HEK293T (cell line): ENCODE measurements at regions not wholly inside any gene's neighbourhood (a gene's known extent, or its start where the extent isn't known, plus 50 kb on each side); places are given as distances from the start of the nearest gene placed in this dataset.
"Not testable (repeated sequence)": the region's sequence is repeated elsewhere in the genome, so short reads cannot be mapped to it uniquely, and the experiment has no call there.

Experiments
- CTCF ChIA-PET: fragments of 350-600 bp; formaldehyde crosslinking; extraction: SDS; loops from one replicate; lab custom pipeline; 2021; ENCODE audit warnings: antibody characterized with exemption, inconsistent platforms; lab: Yijun Ruan, JAX
- POLR2A ChIA-PET: fragments of 350-600 bp; formaldehyde crosslinking; extraction: SDS; loops from one replicate; lab custom pipeline; 2020; ENCODE audit warnings: antibody characterized with exemption, inconsistent platforms; lab: Yijun Ruan, JAX
- DNase-seq: peaks from one replicate; pipeline ENCODE4 v3.0.0; 2012; ENCODE audit warnings: mixed read lengths; ENCODE audit errors: extremely low spot score
- ARNT ChIP-seq: fragments of 450-650 bp; IDR thresholded peaks from 2 replicates; pipeline ENCODE4 v1.6.1; 2017; ENCODE audit warnings: mild to moderate bottlenecking
- BHLHE40 ChIP-seq: fragments of 450-650 bp; IDR thresholded peaks from 2 replicates; pipeline ENCODE4 v1.6.1; 2016; ENCODE audit warnings: mild to moderate bottlenecking, moderate library complexity, borderline replicate concordance
- CTBP1 ChIP-seq: fragments of 450-650 bp; IDR thresholded peaks from 2 replicates; pipeline ENCODE4 v1.6.1; 2016; ENCODE audit warnings: borderline replicate concordance
- ELF4 ChIP-seq: fragments of 450-650 bp; IDR thresholded peaks from 2 replicates; pipeline ENCODE4 v1.6.1; 2017; ENCODE audit warnings: antibody characterized with exemption
- FOXA1 ChIP-seq: fragments of 450-650 bp; IDR thresholded peaks from 2 replicates; pipeline ENCODE4 v1.6.1; 2016; ENCODE audit warnings: mild to moderate bottlenecking
- FOXK2 ChIP-seq: fragments of 450-650 bp; IDR thresholded peaks from 2 replicates; pipeline ENCODE4 v1.6.1; 2016; ENCODE audit warnings: mild to moderate bottlenecking
- FOXM1 ChIP-seq: fragments of 450-650 bp; IDR thresholded peaks from 2 replicates; pipeline ENCODE4 v1.6.1; 2017; ENCODE audit warnings: mild to moderate bottlenecking, borderline replicate concordance
- HDGF ChIP-seq: fragments of 450-650 bp; IDR thresholded peaks from 2 replicates; pipeline ENCODE4 v1.6.1; 2017; ENCODE audit warnings: antibody characterized with exemption, borderline replicate concordance
- L3MBTL2 ChIP-seq: fragments of 450-650 bp; conservative IDR thresholded peaks from 2 replicates; pipeline ENCODE4 v1.6.1; 2016; ENCODE audit warnings: mild to moderate bottlenecking
- LEF1 ChIP-seq: fragments of 450-650 bp; IDR thresholded peaks from 2 replicates; pipeline ENCODE4 v1.6.1; 2017; ENCODE audit warnings: mild to moderate bottlenecking, borderline replicate concordance
- NFRKB ChIP-seq: fragments of 450-650 bp; IDR thresholded peaks from 2 replicates; pipeline ENCODE4 v1.6.1; 2016; ENCODE audit warnings: mild to moderate bottlenecking, moderate library complexity
- SP1 ChIP-seq: fragments of 450-650 bp; IDR thresholded peaks from 2 replicates; pipeline ENCODE4 v1.6.1; 2017
- SUZ12 ChIP-seq: fragments of 450-650 bp; IDR thresholded peaks from 2 replicates; pipeline ENCODE4 v1.6.1; 2016; ENCODE audit warnings: mild to moderate bottlenecking
- TARDBP ChIP-seq: fragments of 450-650 bp; IDR thresholded peaks from 2 replicates; pipeline ENCODE4 v1.6.1; 2016
- ZNF384 ChIP-seq: fragments of 450-650 bp; IDR thresholded peaks from 2 replicates; pipeline ENCODE4 v1.6.1; 2016
- TF ChIP-seq, protein P1 (sequence below): fragments of 450-650 bp; IDR thresholded peaks from 2 replicates; pipeline ENCODE4 v1.6.1; 2016

DNA sequence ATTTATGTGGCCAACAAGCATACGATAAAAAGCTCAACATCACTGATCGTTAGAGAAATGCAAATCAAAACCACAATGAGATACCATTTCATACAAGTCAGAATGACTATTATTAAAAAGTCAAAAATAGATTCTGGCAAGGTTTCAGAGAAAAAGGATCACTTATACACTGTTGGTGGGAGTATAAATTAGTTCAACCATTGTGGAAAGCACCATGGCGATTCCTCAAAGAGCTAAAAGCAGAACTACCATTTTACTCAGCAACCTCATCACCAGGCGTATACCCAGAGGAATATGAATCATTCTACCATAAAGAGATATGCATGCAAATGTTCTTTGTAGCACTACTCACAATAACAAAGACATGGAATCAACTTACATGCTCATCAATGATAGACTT is 478.7 kb upstream of the GALNTL6 start:
- CTCF ChIA-PET, result no interaction called here
- POLR2A ChIA-PET, result no interaction called here

GRCh38 chr4:171308661-171309060 is 504.5 kb upstream of the GALNTL6 start:
- no peak for DNase-seq
- CTCF ChIA-PET, result no interaction called here
- TF ChIP-seq BHLHE40 (no peak), HDGF (no peak), FOXK2 (no peak), FOXA1 (no peak), NFRKB (no peak), L3MBTL2 (no peak), ARNT (no peak), LEF1 (no peak), SP1 (no peak), TARDBP (no peak), ELF4 (no peak), FOXM1 (no peak), CTBP1 (no peak), SUZ12 (no peak), ZNF384 (no peak)
- TF ChIP-seq, protein P1, sequence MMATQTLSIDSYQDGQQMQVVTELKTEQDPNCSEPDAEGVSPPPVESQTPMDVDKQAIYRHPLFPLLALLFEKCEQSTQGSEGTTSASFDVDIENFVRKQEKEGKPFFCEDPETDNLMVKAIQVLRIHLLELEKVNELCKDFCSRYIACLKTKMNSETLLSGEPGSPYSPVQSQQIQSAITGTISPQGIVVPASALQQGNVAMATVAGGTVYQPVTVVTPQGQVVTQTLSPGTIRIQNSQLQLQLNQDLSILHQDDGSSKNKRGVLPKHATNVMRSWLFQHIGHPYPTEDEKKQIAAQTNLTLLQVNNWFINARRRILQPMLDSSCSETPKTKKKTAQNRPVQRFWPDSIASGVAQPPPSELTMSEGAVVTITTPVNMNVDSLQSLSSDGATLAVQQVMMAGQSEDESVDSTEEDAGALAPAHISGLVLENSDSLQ, result no peak
- POLR2A ChIA-PET, result no interaction called here

More for the DNA sequence above, 478.7 kb upstream of the GALNTL6 start:
- DNase-seq, result no peak
- no peak for TF ChIP-seq ZNF384
- no peak for TF ChIP-seq LEF1
- TF ChIP-seq FOXA1, result no peak
- no peak for TF ChIP-seq NFRKB
- TF ChIP-seq CTBP1, result no peak
- no peak for TF ChIP-seq ARNT

DNA sequence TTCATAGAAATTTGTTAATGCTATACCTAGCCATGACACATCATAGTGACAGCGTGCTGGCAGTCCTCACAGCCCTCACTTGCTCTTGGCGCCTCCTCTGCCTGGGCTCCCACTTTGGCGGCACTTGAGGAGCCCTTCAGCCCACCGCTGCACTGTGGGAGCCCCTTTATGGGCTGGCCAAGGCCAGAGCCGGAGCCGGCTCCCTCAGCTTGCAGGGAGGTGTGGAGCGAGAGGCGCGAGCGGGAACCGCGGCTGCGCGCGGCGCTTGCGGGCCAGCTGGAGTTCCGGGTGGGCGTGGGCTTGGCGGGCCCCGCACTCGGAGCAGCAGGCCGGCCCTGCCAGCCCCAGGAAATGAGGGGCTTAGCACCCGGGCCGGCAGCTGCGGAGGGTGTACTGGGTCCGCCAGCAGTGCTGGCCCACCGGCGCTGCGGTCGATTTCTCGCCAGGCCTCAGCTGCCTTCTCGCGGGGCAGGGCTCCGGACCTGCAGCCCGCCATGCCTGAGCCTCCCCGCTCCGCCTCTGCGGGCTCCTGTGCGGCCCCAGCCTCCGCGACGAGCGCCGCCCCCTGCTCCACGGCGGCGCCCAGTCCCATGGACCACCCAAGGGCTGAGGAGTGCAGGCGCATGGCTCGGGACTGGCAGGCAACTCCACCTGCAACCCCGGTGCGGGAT is 515.0 kb upstream of the GALNTL6 start:
- CTCF ChIA-PET, DNase-seq, POLR2A ChIA-PET: not testable (repeated sequence)

- TF ChIP-seq SP1 (no peak), SUZ12 (no peak), HDGF (no peak), LEF1 (no peak), FOXK2 (no peak), CTBP1 (no peak), TARDBP (no peak), BHLHE40 (no peak), ELF4 (no peak), L3MBTL2 (no peak), ZNF384 (no peak), FOXA1 (no peak), ARNT (no peak), NFRKB (no peak), FOXM1 (no peak)
- TF ChIP-seq, protein P1, result no peak
- DNase-seq, result no peak
- ChIA-PET POLR2A (no interaction called here), CTCF (no interaction called here)
These were observed 524.3 kb upstream of the GALNTL6 start for GRCh38 chr4:171288816-171289432.

- CTCF ChIA-PET, result no interaction called here
- POLR2A ChIA-PET, result no interaction called here
- TF ChIP-seq FOXM1 (no peak), NFRKB (no peak), SUZ12 (no peak), LEF1 (no peak), TARDBP (no peak), FOXK2 (no peak), ARNT (no peak), FOXA1 (no peak), HDGF (no peak), BHLHE40 (no peak), SP1 (no peak), CTBP1 (no peak), L3MBTL2 (no peak)
- TF ChIP-seq, protein P1, result no peak
- DNase-seq, result no peak
These were observed 531.8 kb upstream of the GALNTL6 start for GRCh38 chr4:171281359-171281758.

DNA sequence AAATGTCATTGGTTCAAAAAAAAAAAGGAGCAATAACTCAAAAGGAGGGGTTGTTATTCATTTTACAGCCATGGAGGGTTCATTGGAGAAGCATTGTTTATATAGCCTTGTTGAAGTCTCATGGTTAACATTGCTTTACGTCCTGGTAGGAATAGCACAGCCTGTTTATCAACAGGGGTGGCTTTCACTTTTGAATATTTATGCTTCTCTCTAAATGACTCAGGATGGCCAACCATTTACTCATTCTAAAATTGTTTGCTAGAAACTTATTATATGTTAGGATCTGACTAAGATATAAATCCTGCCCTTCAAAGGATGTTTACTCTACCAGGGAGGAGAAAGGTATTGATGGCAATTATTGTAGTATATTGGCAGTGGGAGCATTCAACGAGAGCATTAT is 534.1 kb upstream of the GALNTL6 start:
- ChIA-PET CTCF (no interaction called here), POLR2A (no interaction called here)
- TF ChIP-seq ELF4 (no peak), HDGF (no peak), SP1 (no peak), BHLHE40 (no peak), NFRKB (no peak), FOXM1 (no peak), ARNT (no peak), SUZ12 (no peak)
- TF ChIP-seq, protein P1, result no peak
- no peak for DNase-seq
